Colonic mucosa (tissue), 4 donors: ENCODE measurements at regions not wholly inside any gene's neighbourhood (a gene's known extent, or its start where the extent isn't known, plus 50 kb on each side); places are given as distances from the start of the nearest gene placed in this dataset.

Source experiments
- DNase-seq: peaks from one replicate; pipeline ENCODE4 v3.0.0-alpha.2; 2020
- H3K27ac ChIP-seq: fragments of 200-600 bp; one replicate; pipeline ENCODE4 v1.8.0; 2021
- H3K27me3 ChIP-seq: fragments of 200-600 bp; one replicate; pipeline ENCODE4 v1.8.0; 2021
- H3K36me3 ChIP-seq: fragments of 200-600 bp; one replicate; pipeline ENCODE4 v1.8.0; 2021
- H3K4me1 ChIP-seq: fragments of 200-600 bp; one replicate; pipeline ENCODE4 v1.8.0; 2021; ENCODE audit warnings: mild to moderate bottlenecking
- H3K4me3 ChIP-seq: fragments of 200-600 bp; one replicate; pipeline ENCODE4 v1.8.0; 2021
- H3K9ac ChIP-seq, 2 donors: one replicate each; pipeline ENCODE4 v1.7.0; 2013; ENCODE audit warnings: control low read depth in 2 of 2, low read depth in 2 of 2, low read length in 2 of 2
- H3K9me3 ChIP-seq: fragments of 200-600 bp; one replicate; pipeline ENCODE4 v1.8.0; 2021
- intact Hi-C: fragments of 100-400 bp; cut with DNase I; formaldehyde crosslinking; loops from one replicate; pipeline ENCODE4 v1.14.1; 2022
- TF ChIP-seq, protein P1 (sequence below): fragments of 200-600 bp; IDR thresholded peaks from one replicate; pipeline ENCODE4 v1.8.0; 2022; ENCODE audit warnings: antibody characterized with exemption, mild to moderate bottlenecking
- donor health status: healthy.
- donor health status: DM: no; HTN: no; CAD: no.
- donor health status: DM: no; HTN: no; CAD: no.

DNA sequence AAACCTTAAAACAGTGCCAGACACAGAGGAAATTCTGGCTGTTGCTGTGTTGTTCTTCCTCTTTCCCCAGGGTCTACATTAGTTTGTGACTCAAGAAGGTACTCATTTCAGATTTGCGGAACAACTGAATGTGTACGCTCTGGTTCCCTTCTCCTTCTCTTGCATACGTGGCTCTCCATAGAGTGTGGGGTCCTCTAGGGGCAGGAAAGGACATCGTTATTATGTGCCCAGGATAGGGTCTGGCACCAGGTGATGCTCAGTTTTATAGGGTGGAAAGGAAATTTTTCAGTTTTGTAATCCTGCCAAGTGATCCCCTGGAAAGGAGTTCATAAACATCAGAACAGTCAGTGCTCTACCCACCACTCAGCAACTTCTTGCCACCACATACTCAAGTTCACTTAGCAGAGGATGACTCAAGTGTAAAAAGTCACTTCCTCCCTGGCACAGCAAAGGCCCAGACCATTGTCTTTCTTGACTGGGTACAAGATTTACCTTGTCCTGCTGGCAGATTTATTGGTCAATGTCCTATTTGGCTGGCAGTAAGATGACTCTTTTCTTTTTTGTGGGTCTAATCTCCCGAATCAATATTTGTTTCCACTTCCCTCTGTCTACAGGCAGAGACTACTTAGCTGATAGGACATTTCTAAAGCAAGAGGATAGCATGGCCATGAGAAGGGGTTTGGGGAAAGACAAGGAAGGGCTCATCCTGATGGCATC, 246.0 kb upstream of the TENM4 start:
- intact Hi-C loops: no loop called here
- no peak for DNase-seq
- TF ChIP-seq, protein P1, sequence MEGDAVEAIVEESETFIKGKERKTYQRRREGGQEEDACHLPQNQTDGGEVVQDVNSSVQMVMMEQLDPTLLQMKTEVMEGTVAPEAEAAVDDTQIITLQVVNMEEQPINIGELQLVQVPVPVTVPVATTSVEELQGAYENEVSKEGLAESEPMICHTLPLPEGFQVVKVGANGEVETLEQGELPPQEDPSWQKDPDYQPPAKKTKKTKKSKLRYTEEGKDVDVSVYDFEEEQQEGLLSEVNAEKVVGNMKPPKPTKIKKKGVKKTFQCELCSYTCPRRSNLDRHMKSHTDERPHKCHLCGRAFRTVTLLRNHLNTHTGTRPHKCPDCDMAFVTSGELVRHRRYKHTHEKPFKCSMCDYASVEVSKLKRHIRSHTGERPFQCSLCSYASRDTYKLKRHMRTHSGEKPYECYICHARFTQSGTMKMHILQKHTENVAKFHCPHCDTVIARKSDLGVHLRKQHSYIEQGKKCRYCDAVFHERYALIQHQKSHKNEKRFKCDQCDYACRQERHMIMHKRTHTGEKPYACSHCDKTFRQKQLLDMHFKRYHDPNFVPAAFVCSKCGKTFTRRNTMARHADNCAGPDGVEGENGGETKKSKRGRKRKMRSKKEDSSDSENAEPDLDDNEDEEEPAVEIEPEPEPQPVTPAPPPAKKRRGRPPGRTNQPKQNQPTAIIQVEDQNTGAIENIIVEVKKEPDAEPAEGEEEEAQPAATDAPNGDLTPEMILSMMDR: no peak
- Histone ChIP-seq H3K9me3 (no peaks in the 10 kb centered on the region), H3K4me3 (no peak overlapping the region), H3K9ac (no peak overlapping the region), H3K27ac (no peak overlapping the region), H3K27me3 (no peaks in the 10 kb centered on the region), H3K4me1 (no peaks in the 10 kb centered on the region), H3K36me3 (no peaks in the 10 kb centered on the region)

DNA sequence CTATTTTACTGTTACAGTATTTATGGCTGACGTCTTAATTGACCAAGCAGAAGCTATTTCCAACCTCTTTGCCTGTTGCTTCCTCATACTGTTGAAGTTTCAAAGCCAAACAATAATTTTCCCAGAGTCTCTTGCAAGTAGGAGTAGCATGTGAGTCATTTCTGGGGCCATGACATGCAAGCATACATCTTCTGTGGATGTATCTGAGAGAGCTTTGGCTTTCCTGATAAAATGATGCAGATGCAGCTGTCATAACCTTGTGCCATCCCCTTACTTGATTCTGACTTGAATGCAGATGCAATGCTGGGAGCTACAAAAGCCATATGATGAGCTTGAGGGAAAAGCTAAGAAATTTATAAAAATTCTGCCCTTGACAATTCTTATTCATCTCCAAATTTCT, 243.1 kb upstream of the TENM4 start:
- no peak overlapping the region for H3K9ac ChIP-seq
- no peak overlapping the region for H3K27ac ChIP-seq
- TF ChIP-seq, protein P1: no peak
- H3K4me1 ChIP-seq: no peaks in the 10 kb centered on the region
- H3K27me3 ChIP-seq: no peaks in the 10 kb centered on the region
- intact Hi-C loops: no loop called here
- H3K36me3 ChIP-seq: no peaks in the 10 kb centered on the region
- DNase-seq: no peak
- no peak overlapping the region for H3K4me3 ChIP-seq
- no peaks in the 10 kb centered on the region for H3K9me3 ChIP-seq

DNA sequence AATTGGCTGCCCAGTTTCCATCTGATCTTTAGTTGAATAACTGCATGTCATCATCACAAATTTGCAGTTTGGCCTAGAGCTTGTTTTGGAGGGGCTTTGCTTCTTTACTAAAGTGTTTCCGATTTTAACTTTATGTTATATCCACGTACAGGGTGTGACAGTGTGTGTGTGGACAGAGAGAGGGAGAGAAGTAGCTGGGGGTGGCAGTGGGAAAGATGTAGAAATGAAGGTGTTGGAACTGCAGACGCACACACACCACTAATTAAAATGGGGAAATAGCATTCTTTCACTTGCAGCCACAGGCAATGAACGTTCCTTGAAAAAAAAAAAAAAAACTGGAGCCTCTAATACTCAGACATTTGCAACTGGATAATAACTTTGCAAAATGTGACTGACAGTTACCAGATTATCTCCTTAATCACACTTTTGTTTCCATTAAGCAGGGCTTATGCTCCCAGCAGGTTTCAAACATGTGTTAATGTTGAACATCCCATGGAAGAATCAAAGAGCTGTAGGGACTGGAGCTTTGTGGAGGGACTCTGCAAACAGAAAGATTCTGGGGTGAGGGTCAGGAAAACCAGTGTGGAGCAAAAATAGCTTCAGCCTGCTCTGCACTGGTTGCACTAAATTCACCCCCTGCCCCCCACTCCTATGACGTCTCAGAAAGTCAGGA, 238.1 kb upstream of the TENM4 start:
- Histone ChIP-seq H3K4me3 (no peak overlapping the region), H3K4me1 (no peaks in the 10 kb centered on the region), H3K9ac (no peak overlapping the region), H3K27ac (no peak overlapping the region), H3K27me3 (no peaks in the 10 kb centered on the region), H3K9me3 (no peaks in the 10 kb centered on the region), H3K36me3 (no peaks in the 10 kb centered on the region)
- TF ChIP-seq, protein P1: no peak
- DNase-seq: no peak
- intact Hi-C loops: no loop called here

DNA sequence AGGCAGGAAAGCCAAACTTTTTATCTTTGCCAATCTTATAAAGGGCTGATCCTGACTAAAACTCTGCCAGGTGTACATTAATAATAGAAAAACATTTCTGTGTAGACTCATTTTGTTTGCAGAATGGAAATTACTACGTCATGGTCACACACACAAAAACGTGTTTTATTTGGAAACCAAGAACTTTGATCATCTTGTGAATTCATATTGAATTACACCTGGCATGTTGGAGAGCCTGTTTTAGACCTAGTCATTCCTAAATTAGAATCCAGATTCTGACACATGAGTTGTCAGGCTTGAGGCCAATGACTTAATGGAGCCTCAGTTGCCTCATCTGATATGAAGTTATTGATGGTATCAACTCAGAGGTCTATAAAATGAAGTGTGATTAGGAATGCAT, 235.6 kb upstream of the TENM4 start:
- Histone ChIP-seq H3K27ac (no peak overlapping the region), H3K4me1 (no peaks in the 10 kb centered on the region), H3K9me3 (no peaks in the 10 kb centered on the region), H3K27me3 (no peaks in the 10 kb centered on the region), H3K9ac (no peak overlapping the region), H3K4me3 (no peak overlapping the region), H3K36me3 (no peaks in the 10 kb centered on the region)
- TF ChIP-seq, protein P1: no peak
- DNase-seq: no peak
- intact Hi-C loops: no loop called here

DNA sequence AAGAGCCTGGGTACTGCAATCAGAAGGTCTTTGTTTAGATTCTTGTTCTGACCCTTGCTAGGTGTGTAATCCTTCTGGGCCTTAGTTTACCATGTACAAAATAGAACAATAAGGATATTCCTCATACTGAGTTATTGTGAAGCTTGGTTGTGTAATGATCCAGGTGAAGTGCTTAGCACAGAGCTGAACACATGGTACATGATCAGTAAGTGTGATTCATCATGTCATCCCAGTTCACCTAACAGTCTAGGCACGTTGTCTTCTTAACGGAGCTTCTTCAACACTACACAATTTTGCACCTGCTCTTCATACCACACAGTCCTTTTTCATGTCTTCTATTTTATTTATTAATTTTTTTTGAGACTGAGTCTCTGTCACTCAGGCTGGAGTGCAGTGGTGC, 234.3 kb upstream of the TENM4 start:
- no peak overlapping the region for H3K9ac ChIP-seq

More for the DNA sequence above, 234.3 kb upstream of the TENM4 start:
- intact Hi-C loops: no loop called here
- Histone ChIP-seq H3K4me3 (no peak overlapping the region), H3K27me3 (no peaks in the 10 kb centered on the region), H3K36me3 (no peaks in the 10 kb centered on the region), H3K27ac (no peak overlapping the region), H3K4me1 (no peaks in the 10 kb centered on the region), H3K9me3 (no peaks in the 10 kb centered on the region)
- no peak for DNase-seq
- TF ChIP-seq, protein P1: no peak
